ENCODE measurements at regions not wholly inside any gene's neighbourhood (a gene's known extent, or its start where the extent isn't known, plus 50 kb on each side); places are given as distances from the start of the nearest gene placed in this dataset.

GRCh38 chr1:43058056-43058455 lies 99.4 kb upstream of the SLC2A1 start:
- 79 to 90% methylated on average over 10 to 11 of the region's 11 CpGs for WGBS, 2 donors
- no peak overlapping the region for H3K4me3 ChIP-seq (ENCODE audit: low read depth, poor library complexity, severe bottlenecking)
- peak in 1 of 2 donors; percentile 61 for DNase-seq (ENCODE audit: low spot score in 2 of 2)
- intact Hi-C loops (cut with DNase I; ENCODE audit: low total_unique reads), result no loop called here
- TF ChIP-seq CTCF (IDR thresholded peaks at IDR 0.05) (no peak), POLR2A (IDR thresholded peaks at IDR 0.05) (no peak)

GRCh38 chr1:43057567-43057966 lies 98.9 kb upstream of the SLC2A1 start:
- peak in 1 of 2 donors; percentile 31 for DNase-seq (ENCODE audit: low spot score in 2 of 2)
- intact Hi-C loops (cut with DNase I; ENCODE audit: low total_unique reads), result no loop called here
- WGBS, 2 donors, result 89 to 92% methylated on average over 7 of the region's 7 CpGs
- H3K4me3 ChIP-seq (ENCODE audit: low read depth, poor library complexity, severe bottlenecking), result no peak overlapping the region
- TF ChIP-seq POLR2A (IDR thresholded peaks at IDR 0.05) (no peak), CTCF (IDR thresholded peaks at IDR 0.05) (no peak)

DNA sequence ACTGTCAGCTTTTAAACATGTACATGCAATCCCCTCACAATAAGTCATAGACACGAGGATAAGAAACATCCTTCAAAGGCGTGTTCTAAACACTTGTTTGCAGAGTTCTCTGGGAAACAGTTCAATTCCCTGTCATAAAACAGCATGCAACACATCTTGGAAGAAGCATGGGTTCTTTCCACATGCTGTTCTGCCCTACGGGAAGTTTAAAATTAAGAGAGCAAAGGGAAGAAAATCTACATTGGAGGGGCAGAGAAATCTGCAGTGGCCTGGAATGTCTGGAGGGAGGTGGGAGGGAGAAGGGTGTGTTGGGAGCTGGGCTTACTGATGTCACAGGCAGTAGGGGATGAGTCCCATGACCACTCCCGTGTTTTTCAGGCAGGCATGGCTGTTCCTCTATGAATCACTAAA lies 98.3 kb upstream of the SLC2A1 start:
- TF ChIP-seq CTCF (IDR thresholded peaks at IDR 0.05), result no peak
- TF ChIP-seq POLR2A (IDR thresholded peaks at IDR 0.05), result no peak
- intact Hi-C loops (cut with DNase I; ENCODE audit: low total_unique reads), result no loop called here
- 20 to 40% methylated on average over 4 of the region's 4 CpGs for WGBS, 2 donors
- no peak overlapping the region for H3K4me3 ChIP-seq (ENCODE audit: low read depth, poor library complexity, severe bottlenecking)
- peak in 1 of 2 donors; percentile 73 for DNase-seq (ENCODE audit: low spot score in 2 of 2)

GRCh38 chr1:43056460-43056859 lies 97.8 kb upstream of the SLC2A1 start:
- intact Hi-C loops (cut with DNase I; ENCODE audit: low total_unique reads), result no loop called here
- no peak for TF ChIP-seq CTCF (IDR thresholded peaks at IDR 0.05)
- TF ChIP-seq POLR2A (IDR thresholded peaks at IDR 0.05), result no peak

DNA sequence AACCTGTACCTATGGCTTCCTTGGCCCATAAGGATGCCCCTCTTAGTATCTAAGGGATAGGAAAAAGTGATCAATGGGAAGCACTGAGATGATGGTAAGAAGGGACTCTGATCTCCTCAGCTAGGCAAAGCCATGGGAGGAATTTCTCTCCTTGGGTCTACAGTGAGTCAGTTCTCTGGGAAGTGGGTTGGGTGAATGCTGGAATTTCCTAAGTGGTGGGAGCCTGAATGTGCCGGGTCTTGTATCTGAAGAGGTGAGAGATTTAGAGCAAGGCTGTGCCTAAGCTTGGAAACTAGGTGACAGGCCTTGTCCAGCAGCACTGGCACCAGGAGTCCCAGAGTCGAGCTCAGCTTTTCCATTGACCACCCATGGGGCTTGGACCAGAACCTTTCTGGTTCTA lies 96.3 kb upstream of the SLC2A1 start:
- 86 to 89% methylated on average over 2 of the region's 2 CpGs for WGBS, 2 donors
- no peak for DNase-seq (ENCODE audit: low spot score in 2 of 2)
- no peak overlapping the region for H3K4me3 ChIP-seq (ENCODE audit: low read depth, poor library complexity, severe bottlenecking)
- TF ChIP-seq CTCF (IDR thresholded peaks at IDR 0.05) (no peak), POLR2A (IDR thresholded peaks at IDR 0.05) (no peak)
- intact Hi-C loops (cut with DNase I; ENCODE audit: low total_unique reads), result no loop called here

More at GRCh38 chr1:43056460-43056859, 97.8 kb upstream of the SLC2A1 start:
- H3K4me3 ChIP-seq (ENCODE audit: low read depth, poor library complexity, severe bottlenecking), result no peak overlapping the region
- WGBS, 2 donors, result 44 to 53% methylated on average over 5 of the region's 5 CpGs
- DNase-seq (ENCODE audit: low spot score in 2 of 2), result peak in 1 of 2 donors; percentile 82

DNA sequence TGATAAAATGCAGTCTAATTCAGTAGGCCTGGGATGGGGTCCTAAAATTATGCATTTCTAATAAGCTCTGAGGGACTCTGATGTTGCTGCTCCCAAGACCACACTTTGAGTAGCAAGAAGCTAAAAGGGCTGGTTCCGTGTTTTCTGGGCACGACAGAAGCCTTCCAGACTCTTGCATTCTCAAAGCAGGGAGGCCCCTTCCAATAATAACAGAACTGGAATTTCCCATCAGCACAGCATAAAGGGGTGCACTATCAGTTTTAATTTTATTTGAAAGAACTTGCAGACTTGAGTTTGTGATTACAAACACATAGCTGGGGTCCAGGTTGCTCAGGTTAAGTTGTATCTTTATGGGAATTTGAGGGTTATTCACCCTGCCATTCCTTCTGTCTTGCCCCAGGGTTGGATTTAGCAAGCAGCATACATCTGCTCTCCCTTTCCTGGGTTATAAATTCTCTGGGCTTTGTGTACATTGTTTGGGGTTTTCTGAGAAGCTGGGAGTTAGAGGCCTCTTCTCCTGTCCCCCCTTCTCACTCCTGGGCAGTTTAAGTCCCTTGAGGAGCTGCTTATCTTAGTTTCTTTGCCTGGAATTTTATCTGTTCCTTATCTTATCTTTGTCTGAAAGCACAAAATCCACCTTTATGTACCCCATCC lies 94.2 kb upstream of the SLC2A1 start:
- H3K4me3 ChIP-seq (ENCODE audit: low read depth, poor library complexity, severe bottlenecking), result no peak overlapping the region
- DNase-seq (ENCODE audit: low spot score in 2 of 2), result no peak
- TF ChIP-seq CTCF (IDR thresholded peaks at IDR 0.05), result no peak
- TF ChIP-seq POLR2A (IDR thresholded peaks at IDR 0.05), result no peak
- WGBS, 2 donors, result 55 to 62% methylated on average over 2 of the region's 2 CpGs
- intact Hi-C loops (cut with DNase I; ENCODE audit: low total_unique reads), result no loop called here
